Nephron progenitor cell (in vitro differentiated cells): ENCODE measurements at regions not wholly inside any gene's neighbourhood (a gene's known extent, or its start where the extent isn't known, plus 50 kb on each side); places are given as distances from the start of the nearest gene placed in this dataset.

Source experiments
- DNase-seq: peaks from one replicate; pipeline ENCODE4 v3.0.0; 2021
- H3K27ac Mint-ChIP-seq: 2 replicates; pipeline ENCODE4 v1.8.0; 2021; ENCODE audit warnings: mild to moderate bottlenecking, moderate library complexity, mixed read lengths
- H3K27me3 Mint-ChIP-seq: 2 replicates; pipeline ENCODE4 v1.8.0; 2021; ENCODE audit warnings: mild to moderate bottlenecking, low read depth, mixed read lengths; ENCODE audit not compliant: poor library complexity
- H3K36me3 Mint-ChIP-seq: 2 replicates; pipeline ENCODE4 v1.8.0; 2021; ENCODE audit warnings: low read depth, mixed read lengths
- H3K4me1 Mint-ChIP-seq: 2 replicates; pipeline ENCODE4 v1.8.0; 2021; ENCODE audit warnings: mixed read lengths
- H3K4me3 Mint-ChIP-seq: 2 replicates; pipeline ENCODE4 v1.8.0; 2021; ENCODE audit warnings: mild to moderate bottlenecking, moderate library complexity, mixed read lengths
- H3K9me3 Mint-ChIP-seq: 2 replicates; pipeline ENCODE4 v1.8.0; 2021; ENCODE audit warnings: mild to moderate bottlenecking, moderate library complexity, mixed read lengths
- TF ChIP-seq, protein P1 (sequence below): fragments of 200-600 bp; sonication (generic); IDR thresholded peaks from 2 replicates; pipeline ENCODE4 v1.5.0; 2021; ENCODE audit warnings: antibody characterized with exemption

DNA sequence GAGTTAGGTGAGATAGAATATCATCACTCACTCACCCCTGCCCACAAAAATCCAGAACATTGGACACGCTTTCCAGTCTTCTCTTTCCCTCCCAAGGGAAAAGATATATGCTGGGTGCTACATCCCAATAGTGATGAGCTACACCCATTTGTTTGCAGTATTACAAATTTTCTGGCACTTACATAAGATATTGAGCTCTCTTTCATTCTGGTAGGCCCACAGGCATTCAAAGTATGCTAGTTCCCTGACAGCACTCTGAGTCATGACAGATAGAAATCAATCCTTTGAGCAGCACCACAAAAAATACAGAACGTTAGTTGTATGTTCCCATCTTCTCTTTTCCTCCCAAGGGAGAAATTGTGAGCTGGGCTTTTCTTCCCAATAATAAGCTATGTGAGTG is 477.6 kb upstream of the GRID2 start:
- Mint-ChIP-seq H3K4me3 (no peak overlapping the region), H3K27me3 (no peaks in the 10 kb centered on the region), H3K4me1 (no peaks in the 10 kb centered on the region), H3K36me3 (peaks cover 22% of the 10 kb centered on the region), H3K9me3 (peaks cover 53% of the 10 kb centered on the region), H3K27ac (no peak overlapping the region)
- DNase-seq = no peak
- TF ChIP-seq, protein P1, sequence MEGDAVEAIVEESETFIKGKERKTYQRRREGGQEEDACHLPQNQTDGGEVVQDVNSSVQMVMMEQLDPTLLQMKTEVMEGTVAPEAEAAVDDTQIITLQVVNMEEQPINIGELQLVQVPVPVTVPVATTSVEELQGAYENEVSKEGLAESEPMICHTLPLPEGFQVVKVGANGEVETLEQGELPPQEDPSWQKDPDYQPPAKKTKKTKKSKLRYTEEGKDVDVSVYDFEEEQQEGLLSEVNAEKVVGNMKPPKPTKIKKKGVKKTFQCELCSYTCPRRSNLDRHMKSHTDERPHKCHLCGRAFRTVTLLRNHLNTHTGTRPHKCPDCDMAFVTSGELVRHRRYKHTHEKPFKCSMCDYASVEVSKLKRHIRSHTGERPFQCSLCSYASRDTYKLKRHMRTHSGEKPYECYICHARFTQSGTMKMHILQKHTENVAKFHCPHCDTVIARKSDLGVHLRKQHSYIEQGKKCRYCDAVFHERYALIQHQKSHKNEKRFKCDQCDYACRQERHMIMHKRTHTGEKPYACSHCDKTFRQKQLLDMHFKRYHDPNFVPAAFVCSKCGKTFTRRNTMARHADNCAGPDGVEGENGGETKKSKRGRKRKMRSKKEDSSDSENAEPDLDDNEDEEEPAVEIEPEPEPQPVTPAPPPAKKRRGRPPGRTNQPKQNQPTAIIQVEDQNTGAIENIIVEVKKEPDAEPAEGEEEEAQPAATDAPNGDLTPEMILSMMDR = no peak

DNA sequence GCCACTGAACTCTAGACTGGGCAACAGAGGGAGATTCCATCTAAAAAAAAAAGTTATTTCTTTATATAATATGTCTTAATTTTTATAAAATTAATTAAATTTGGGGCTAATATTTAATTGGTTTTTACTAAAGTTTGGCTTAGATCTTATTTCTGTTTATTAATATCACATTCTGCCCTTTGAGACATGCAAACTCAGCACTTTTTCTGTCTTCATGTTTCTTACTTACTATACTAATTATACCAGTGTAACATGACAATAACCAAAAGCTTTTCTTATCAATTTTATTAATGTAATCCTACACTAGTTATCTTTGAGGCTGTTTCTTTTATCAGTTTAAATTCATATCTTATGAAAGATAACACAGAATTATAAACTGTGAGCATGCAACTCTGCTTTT is 475.9 kb upstream of the GRID2 start:
- Mint-ChIP-seq H3K4me3 (no peak overlapping the region), H3K27ac (no peak overlapping the region), H3K4me1 (no peaks in the 10 kb centered on the region), H3K27me3 (no peaks in the 10 kb centered on the region), H3K36me3 (peaks cover 16% of the 10 kb centered on the region), H3K9me3 (peaks cover 49% of the 10 kb centered on the region)
- TF ChIP-seq, protein P1 = no peak
- DNase-seq = no peak

DNA sequence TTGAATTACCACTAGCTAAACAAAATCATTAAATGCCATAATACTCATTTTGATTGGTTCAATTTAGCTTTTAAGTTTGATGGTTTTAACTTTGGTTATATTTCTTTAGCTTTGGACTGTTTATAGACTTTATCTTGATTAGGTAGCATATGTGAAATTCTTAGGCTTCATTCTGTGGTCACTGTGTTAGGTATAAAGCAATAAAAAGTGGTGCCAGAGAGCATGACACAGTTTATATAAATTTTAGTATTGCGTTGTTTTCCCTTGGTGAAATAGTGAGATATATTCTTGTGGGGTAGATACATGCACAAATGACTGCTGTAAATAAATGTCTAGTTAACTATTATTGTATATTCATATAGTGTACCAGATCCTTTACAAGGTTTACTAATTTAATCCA is 474.2 kb upstream of the GRID2 start:
- H3K4me3 Mint-ChIP-seq = no peak overlapping the region
- peaks cover 51% of the 10 kb centered on the region for H3K9me3 Mint-ChIP-seq
- no peak for DNase-seq
- H3K27ac Mint-ChIP-seq = no peak overlapping the region
- no peaks in the 10 kb centered on the region for H3K27me3 Mint-ChIP-seq
- TF ChIP-seq, protein P1 = no peak
- no peaks in the 10 kb centered on the region for H3K4me1 Mint-ChIP-seq
- peaks cover 18% of the 10 kb centered on the region for H3K36me3 Mint-ChIP-seq

DNA sequence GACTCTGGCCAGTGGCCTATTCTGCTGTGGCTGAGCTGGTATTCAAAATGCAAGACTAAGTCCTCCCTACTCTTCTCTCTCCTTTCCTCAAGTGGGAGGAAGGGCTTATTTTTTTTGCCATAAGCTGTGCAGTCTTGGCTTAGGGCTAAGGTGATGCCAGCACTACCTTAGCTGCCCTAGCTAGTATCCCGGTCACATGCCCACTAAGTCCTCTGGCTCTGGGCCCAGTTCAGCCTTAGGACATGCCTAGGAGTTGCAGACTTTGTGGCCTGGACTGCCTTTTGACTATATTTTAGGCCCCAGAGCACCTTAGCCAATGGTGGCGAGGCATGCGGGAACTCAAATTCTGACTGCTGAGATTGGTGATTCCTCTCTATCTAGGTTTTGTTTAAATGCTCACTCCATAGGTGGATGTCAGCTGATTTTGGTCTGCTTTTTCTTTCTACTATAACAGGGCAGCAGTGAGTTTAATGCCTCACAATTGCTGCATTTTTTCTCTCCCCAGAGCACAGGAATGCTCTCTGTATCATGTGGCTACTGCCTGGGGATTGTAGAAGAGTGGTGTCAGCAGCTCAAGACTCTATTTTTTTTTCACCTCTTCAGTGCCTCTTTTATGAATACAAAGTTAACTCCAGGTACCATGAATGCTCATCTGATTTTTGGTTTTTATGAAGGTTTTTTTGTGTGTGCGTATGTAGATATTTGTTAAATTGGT is 472.9 kb upstream of the GRID2 start:
- Mint-ChIP-seq H3K27me3 (no peaks in the 10 kb centered on the region), H3K27ac (no peak overlapping the region), H3K4me1 (no peaks in the 10 kb centered on the region), H3K9me3 (peaks cover 46% of the 10 kb centered on the region), H3K36me3 (peaks cover 10% of the 10 kb centered on the region), H3K4me3 (no peak overlapping the region)
- no peak for DNase-seq
- TF ChIP-seq, protein P1 = no peak

DNA sequence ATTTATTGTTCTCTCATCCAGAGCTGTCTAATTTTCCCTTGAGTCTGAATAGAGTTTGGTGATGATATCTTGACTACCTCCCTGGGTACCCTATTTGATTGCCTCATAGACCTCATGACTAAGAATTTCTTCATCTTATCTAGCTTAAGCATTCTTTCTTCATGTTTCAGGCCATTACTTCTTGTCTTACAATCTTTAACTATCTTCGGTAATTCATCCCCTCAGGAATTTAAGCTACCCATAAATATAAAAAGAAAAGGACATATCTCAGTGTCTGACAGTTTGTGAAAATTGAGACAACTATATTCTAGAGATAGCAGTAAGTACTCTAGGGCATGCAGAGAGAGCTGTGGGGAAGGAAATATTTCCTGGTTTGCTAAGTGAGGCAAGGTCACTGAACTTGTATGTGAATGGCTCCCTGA is 466.1 kb upstream of the GRID2 start:
- TF ChIP-seq, protein P1 = no peak
- Mint-ChIP-seq H3K9me3 (peaks cover 27% of the 10 kb centered on the region), H3K36me3 (peaks cover 7% of the 10 kb centered on the region), H3K27ac (no peak overlapping the region), H3K4me3 (no peak overlapping the region), H3K4me1 (peaks cover 4% of the 10 kb centered on the region), H3K27me3 (peaks cover 4% of the 10 kb centered on the region)
- DNase-seq = no peak

DNA sequence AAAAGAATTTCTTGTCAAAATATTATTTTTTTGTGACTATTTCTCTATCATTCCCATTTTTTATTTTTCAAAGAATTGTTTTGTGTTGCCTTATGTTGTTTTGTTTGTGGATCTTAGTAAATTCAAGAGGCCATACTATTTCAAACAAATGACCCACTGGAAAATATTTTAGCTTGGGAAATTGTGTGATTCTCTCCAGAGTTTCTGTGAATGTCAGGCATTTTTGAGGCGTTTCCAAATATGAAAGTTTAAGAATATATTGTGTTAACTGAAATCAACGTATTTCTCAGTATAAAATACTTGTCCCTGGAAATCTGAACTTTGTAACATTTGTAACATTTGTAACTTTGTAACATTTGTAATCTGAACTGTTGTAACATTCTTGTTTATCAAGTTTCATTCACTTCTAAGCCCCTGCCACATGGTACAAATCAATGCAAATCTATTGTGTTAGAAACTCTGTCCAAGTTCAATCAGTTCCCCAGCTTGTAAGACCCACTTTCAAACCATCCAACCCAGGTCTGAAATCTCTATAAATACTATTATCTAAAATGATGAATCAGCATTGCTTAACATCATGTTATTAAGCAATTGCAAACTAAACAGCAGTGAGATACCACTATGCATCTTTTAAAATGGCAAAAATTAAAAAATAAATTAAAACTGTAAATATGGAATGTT is 465.4 kb upstream of the GRID2 start:
- Mint-ChIP-seq H3K9me3 (peaks cover 20% of the 10 kb centered on the region), H3K27me3 (peaks cover 4% of the 10 kb centered on the region), H3K27ac (no peak overlapping the region), H3K4me3 (no peak overlapping the region), H3K4me1 (peaks cover 4% of the 10 kb centered on the region), H3K36me3 (peaks cover 6% of the 10 kb centered on the region)
- TF ChIP-seq, protein P1 = no peak
- no peak for DNase-seq
